HG03159 (cell line): ENCODE measurements at regions not wholly inside any gene's neighbourhood (a gene's known extent, or its start where the extent isn't known, plus 50 kb on each side); places are given as distances from the start of the nearest gene placed in this dataset.

Source experiments
- ATAC-seq: cut with Tn5 transposase; IDR thresholded peaks from one replicate; pipeline ENCODE4 v1.9.1; 2021; ENCODE audit warnings: mild to moderate bottlenecking, moderate library complexity; ENCODE audit not compliant: unreplicated experiment

- ATAC-seq: no peak
Measured at GRCh38 chr2:5751873-5752482, 59.8 kb downstream of the SOX11 start.

- no peak for ATAC-seq
Measured at GRCh38 chr2:5756272-5756671, 64.1 kb downstream of the SOX11 start.

GRCh38 chr2:5758346-5758745 lies 66.2 kb downstream of the SOX11 start:
- no peak for ATAC-seq

- ATAC-seq: no peak
Measured at GRCh38 chr2:5759949-5760348, 67.8 kb downstream of the SOX11 start.

GRCh38 chr2:5763531-5763930 lies 71.3 kb downstream of the SOX11 start:
- ATAC-seq: no peak

- no peak for ATAC-seq
Measured at GRCh38 chr2:5764041-5764440, 71.9 kb downstream of the SOX11 start.

- ATAC-seq: no peak
Measured at GRCh38 chr2:5766056-5766455, 73.9 kb downstream of the SOX11 start.

- ATAC-seq: no peak
Measured at GRCh38 chr2:5766561-5766960, 74.4 kb downstream of the SOX11 start.

- no peak for ATAC-seq
Measured at GRCh38 chr2:5777131-5777535, 84.9 kb downstream of the SOX11 start.

- no peak for ATAC-seq
Measured at GRCh38 chr2:5781679-5782078, 89.5 kb downstream of the SOX11 start.

- no peak for ATAC-seq
Measured at GRCh38 chr2:5782103-5782502, 89.9 kb downstream of the SOX11 start.

- ATAC-seq: no peak
Measured at GRCh38 chr2:5788447-5788846, 96.3 kb downstream of the SOX11 start.

- no peak for ATAC-seq
Measured at GRCh38 chr2:5791371-5791770, 99.2 kb downstream of the SOX11 start.

GRCh38 chr2:5794012-5794411 lies 101.8 kb downstream of the SOX11 start:
- no peak for ATAC-seq

GRCh38 chr2:5798084-5798483 lies 105.9 kb downstream of the SOX11 start:
- ATAC-seq: no peak

GRCh38 chr2:5799348-5799747 lies 107.2 kb downstream of the SOX11 start:
- no peak for ATAC-seq

- no peak for ATAC-seq
Measured at GRCh38 chr2:5803547-5803946, 111.4 kb downstream of the SOX11 start.

- ATAC-seq: no peak
Measured at GRCh38 chr2:5818961-5819600, 126.9 kb downstream of the SOX11 start.

- no peak for ATAC-seq
Measured at GRCh38 chr2:5824126-5824525, 131.9 kb downstream of the SOX11 start.

- ATAC-seq: no peak
Measured at GRCh38 chr2:5825686-5826085, 133.5 kb downstream of the SOX11 start.

GRCh38 chr2:5826979-5827655 lies 134.9 kb downstream of the SOX11 start:
- no peak for ATAC-seq

GRCh38 chr2:5834501-5834900 lies 142.3 kb downstream of the SOX11 start:
- ATAC-seq: no peak
